TTC549 (cell line): ENCODE measurements at regions not wholly inside any gene's neighbourhood (a gene's known extent, or its start where the extent isn't known, plus 50 kb on each side); places are given as distances from the start of the nearest gene placed in this dataset.
"Not testable (repeated sequence)": the region's sequence is repeated elsewhere in the genome, so short reads cannot be mapped to it uniquely, and the experiment has no call there.

ENCODE experiments used
- FAIRE-seq: peaks from 2 replicates; lab custom pipeline; 2012; peaks lifted over from hg19 to GRCh38; lab: Jason Lieb, UNC

GRCh38 chr9:73095425-73095824, 56.2 kb upstream of the ANXA1 start:
- no peak for FAIRE-seq

DNA sequence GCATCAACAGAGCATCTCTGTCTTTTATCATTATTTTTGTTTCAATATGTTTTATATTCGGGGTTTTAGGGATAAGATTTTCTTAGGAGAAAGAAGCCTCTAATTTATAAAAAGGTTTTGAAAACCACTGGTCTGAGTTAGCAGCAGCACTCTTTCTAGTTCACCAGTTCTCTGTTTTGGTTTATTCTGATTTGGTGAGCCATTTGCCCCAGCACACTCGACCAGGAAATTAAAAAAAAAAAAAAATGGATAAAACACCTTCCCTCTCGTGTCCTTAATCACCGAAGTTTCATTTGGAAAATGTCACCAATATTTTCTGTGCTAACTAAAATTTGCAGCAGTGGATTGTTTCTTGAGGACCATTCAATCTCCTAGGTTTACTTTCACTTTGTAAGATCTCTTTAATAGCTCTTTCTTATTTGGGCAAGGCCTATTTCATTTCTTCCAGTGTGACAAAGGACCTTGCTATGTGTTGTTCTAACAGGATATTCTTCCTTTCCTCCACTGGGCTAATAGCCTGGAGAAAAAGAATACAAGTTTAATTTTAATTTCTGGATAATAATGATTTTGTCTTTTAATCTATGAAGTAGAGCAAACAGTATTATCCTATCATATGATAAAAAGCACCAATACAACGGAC, 57.8 kb upstream of the ANXA1 start:
- FAIRE-seq: no peak

- no peak for FAIRE-seq
These were observed 58.5 kb upstream of the ANXA1 start for GRCh38 chr9:73093016-73093739.

GRCh38 chr9:73091909-73092308, 59.8 kb upstream of the ANXA1 start:
- no peak for FAIRE-seq

DNA sequence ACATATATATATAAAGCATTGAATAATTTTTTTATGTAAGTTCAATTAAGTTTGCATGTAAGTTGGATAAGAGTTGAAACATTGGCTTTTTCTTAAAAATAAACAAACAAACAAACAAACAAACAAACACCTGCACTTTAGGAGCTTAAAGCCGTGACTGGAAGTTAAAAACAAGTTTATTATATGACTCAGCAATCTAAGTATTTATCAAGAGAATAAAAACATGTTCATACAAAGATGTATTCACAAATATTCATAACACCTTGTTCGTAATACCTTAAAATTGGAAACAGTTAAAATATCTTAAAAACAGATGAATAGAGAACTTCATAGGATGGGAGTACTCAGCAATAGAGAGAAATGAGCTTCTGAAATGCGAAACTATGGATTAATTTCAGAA, 61.5 kb upstream of the ANXA1 start:
- no peak for FAIRE-seq

- FAIRE-seq: no peak
These were observed 62.2 kb upstream of the ANXA1 start for GRCh38 chr9:73089304-73089985.

DNA sequence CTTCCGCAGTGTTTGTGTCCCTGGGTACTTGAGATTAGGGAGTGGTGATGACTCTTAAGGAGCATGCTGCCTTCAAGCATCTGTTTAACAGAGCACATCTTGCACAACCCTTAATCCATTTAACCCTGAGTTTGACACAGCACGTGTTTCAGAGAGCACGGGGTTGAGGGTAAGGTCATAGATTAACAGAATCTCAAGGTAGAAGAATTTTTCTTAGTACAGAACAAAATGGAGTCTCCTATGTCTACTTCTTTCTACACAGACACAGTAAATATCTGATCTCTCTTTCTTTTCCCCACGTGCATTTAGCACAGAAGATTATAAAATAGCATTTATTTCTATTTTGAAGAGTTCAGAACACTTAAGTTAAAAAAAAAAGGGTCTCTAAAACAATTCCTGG, 63.8 kb upstream of the ANXA1 start:
- FAIRE-seq: not testable (repeated sequence)

DNA sequence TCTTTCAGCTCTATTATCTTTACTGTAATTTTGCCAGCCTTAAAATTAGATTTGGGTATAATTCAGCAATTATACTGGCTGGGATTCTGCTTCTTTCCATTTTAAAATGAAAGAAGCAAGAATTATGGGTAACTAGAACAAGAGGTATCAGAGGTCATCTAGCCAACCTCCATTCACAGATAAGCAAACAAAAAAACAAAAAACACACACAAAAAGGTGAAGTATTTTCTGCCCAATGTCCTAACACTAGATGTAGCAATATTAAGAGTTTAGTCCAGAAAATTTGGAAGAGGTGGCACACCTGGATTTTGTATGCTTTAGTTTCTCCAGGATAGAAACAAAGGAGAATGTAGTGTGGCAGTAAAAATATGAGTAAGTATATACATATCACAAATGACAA, 68.1 kb upstream of the ANXA1 start:
- no peak for FAIRE-seq

- FAIRE-seq: peak; percentile 80
These were observed 69.5 kb upstream of the ANXA1 start for GRCh38 chr9:73081979-73082657.

- no peak for FAIRE-seq
These were observed 71.5 kb upstream of the ANXA1 start for GRCh38 chr9:73080110-73080694.

DNA sequence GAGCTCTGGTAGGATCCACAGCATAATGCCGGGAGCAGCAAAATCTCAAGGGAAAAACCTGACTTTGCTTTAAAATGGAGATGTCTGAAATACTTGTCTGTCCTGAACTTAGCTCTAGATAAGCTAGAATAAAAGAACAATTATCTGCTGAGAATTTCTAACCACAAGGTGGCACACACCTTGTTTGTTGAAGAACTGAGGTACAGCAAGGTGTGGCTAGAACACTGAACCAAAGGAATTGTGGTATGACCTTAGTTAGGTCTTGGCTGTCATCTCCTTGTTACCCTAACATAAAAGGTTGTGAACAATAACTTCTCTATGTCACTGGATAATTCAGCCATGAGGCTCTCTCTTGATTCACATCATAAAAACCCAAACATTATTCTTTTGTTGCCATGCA, 72.3 kb upstream of the ANXA1 start:
- no peak for FAIRE-seq

DNA sequence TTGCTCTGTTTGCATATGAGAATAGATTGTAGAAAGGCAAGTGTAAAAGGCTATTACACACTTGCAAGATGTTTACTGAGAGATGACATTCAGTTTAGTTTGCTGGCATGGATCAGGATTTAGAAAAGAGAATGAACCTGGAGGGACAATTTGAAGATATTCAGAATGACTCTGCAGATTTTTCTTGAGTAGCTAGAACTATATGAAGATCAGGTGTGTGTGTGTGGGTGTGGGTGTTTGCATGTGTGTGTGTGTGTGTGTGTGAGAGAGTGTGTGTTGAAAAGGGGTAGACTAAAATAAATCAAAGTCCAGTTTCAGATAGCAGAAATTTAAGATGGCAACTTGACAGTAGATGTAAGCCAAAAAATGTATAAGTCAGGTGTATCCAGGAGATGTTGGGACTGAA, 74.0 kb upstream of the ANXA1 start:
- no peak for FAIRE-seq

DNA sequence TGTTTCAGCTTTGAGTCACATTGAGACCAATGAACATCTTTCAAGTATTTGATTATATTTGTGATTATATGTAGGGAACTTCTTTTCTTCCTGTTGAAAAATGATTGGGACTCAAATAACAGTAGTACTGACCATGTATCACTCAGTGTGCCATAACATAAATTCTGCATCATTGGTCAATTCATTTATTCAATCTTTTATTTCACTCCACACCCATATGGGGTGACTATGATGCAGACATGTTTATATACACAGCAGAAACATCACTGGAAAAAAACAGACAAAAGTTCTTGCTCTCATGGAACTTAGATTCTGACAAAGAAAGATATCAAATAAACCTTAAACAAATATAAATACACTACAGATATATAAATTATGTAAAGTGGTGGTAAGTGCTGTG, 74.7 kb upstream of the ANXA1 start:
- no peak for FAIRE-seq

DNA sequence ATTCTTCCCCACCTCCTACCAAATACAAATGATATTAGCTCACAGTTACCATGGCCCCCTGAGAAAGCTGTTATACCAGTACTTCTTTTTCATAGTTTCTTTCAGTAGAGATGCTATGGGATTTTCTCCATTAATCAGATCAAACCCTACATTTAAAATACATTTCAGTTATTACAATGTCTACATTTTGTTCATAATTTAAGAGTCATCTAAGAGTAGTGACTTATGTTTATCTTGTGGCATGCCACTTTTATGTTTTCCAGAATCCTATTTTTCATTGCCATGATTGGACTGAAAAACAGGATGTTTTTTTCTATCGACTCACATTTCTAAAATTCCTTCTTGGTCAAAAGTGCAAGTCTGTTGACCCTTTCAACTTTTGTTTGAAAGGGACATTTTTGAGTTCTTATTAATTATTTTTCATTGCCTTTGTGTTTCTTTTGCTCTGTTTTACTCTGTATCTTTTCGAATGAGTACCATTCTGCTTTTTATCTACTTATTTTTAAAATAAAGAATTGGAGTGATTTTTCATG, 77.4 kb upstream of the ANXA1 start:
- no peak for FAIRE-seq

- FAIRE-seq: no peak
These were observed 78.1 kb upstream of the ANXA1 start for GRCh38 chr9:73073337-73074175.

DNA sequence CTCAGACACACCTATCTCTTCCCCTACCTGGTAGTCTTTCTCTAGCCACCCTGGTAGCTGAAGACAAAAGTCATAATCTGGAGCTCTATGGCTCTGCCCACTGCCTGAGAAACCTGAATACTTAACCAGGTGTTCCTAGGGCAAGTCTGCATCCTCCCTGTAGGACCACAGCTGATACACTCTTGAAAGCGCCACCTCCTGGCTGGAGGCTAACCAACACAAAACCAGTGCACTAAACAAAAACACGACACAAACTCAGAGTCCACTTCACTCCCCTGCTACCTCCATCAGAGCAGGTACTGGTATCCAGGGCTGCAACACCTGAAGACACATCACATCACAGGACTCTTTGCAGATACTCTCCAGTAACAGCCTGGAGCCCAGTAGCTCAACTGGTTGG, 84.6 kb upstream of the ANXA1 start:
- no peak for FAIRE-seq

- FAIRE-seq: no peak
These were observed 86.2 kb upstream of the ANXA1 start for GRCh38 chr9:73065439-73065838.

- FAIRE-seq: no peak
These were observed 87.3 kb upstream of the ANXA1 start for GRCh38 chr9:73064315-73064714.

DNA sequence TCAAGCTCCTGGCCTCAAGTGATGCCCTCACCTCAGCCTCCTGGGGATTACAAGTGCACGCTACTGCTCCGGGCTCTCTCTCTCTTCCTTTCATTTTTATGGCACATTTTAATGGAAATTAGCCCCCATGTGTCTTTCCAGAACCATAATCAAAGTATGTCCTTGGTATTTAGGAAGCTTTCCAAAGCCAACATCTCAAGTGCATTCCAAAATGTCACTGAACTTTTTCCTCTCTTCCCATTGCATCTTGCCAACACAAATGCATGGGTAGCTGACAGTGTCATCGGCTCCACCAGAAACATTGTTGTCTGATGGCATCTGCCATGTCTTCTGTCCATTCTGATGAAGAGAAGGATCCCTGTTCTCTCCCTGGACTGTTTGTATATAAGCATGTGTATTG, 90.5 kb upstream of the ANXA1 start:
- no peak for FAIRE-seq

- no peak for FAIRE-seq
These were observed 92.4 kb upstream of the ANXA1 start for GRCh38 chr9:73059247-73059646.

- no peak for FAIRE-seq
These were observed 95.4 kb upstream of the ANXA1 start for GRCh38 chr9:73056245-73056644.

DNA sequence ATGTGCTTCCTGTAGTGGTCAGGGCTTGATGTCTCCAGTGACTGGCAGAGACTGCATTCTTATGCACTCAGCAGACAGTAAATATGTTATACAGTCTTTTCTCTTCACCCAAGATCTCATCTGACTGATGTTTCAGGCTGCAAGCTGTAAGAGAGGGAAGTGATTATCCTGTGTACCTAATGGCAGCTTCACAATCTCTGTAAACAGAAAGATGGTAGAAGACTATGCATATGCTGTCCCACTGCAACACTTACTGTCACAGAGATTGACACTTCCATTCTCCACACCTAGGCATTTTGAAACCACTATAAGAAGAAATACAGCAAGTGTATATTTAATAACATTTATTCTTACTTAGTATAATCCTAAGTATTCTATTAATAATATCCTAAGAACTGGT, 97.6 kb upstream of the ANXA1 start:
- no peak for FAIRE-seq
